NCI-H2227 (cell line): ENCODE measurements at regions not wholly inside any gene's neighbourhood (a gene's known extent, or its start where the extent isn't known, plus 50 kb on each side); places are given as distances from the start of the nearest gene placed in this dataset.
"Not testable (repeated sequence)": the region's sequence is repeated elsewhere in the genome, so short reads cannot be mapped to it uniquely, and the experiment has no call there.

Experiments used
- DNase-seq: peaks from one replicate; lab custom pipeline; 2025; ENCODE audit not compliant: unreplicated experiment; lab: John Stamatoyannopoulos, UW

GRCh38 chr16:58960034-58960433, 225.9 kb upstream of the GOT2 start:
- no peak for DNase-seq

GRCh38 chr16:58958749-58959148, 224.6 kb upstream of the GOT2 start:
- DNase-seq: no peak

GRCh38 chr16:58948244-58948643, 214.1 kb upstream of the GOT2 start:
- DNase-seq: no peak

GRCh38 chr16:58940609-58941008, 206.5 kb upstream of the GOT2 start:
- no peak for DNase-seq

DNA sequence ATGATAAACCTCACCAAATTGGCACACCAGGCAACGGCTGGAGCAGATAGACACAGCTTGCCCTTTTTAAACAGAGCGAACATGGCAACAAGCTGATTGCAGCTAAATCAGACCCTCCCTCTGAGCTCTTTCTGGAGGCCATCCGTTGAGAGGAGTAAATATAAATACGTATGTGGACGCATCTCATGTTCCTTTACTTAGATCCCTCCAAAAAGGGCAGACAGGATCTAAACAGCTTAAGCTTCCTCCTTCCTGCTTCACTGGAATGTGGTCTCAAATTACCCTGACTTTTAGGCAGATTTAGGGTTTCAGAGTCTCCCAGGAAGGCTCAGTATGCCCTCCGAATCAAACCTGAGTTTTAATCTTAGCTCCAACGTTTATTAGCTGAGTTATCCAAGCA, 204.7 kb upstream of the GOT2 start:
- DNase-seq: no peak

- no peak for DNase-seq
Observed at GRCh38 chr16:58937661-58938060, 203.5 kb upstream of the GOT2 start.

DNA sequence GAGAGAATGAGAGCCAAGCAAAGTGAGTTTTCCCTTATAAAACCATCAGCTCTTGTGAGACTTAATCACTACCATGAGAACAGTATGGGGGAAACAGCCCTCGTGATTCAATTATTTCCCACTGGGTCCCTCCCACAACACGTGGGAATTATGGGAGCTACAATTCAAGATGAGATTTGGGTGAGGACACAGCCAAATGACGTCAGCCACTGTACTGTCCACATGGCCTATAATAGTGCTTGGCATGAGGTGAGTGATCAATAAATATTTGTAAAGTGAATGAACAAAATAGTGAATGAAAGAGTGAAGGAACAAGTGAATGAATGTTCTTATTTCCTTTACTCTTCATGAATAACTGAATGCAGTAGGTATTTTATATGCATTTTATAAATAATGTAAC, 199.1 kb upstream of the GOT2 start:
- DNase-seq: no peak

- DNase-seq: no peak
Observed at GRCh38 chr16:58931436-58931835, 197.3 kb upstream of the GOT2 start.

- no peak for DNase-seq
Observed at GRCh38 chr16:58923094-58923493, 189.0 kb upstream of the GOT2 start.

GRCh38 chr16:58913456-58913855, 179.3 kb upstream of the GOT2 start:
- no peak for DNase-seq

DNA sequence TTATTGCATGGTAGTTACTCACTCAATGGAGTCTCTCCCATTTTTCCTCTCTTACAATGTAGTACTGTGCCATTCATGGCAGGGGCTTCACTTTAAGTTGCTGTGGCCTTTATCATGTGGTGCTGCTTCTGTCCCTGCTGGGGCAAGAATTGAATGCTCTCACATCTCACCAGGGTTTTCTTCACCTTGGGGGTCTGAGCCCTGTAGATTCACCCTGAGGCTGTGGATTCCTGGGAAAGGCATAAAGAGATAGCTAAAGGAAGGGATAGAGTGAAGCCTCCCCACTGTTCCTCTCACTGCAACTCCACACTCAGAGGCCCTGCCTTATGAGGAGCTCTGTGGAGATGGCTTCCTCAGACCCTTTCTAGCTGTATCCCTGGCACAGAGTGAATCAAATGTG, 178.5 kb upstream of the GOT2 start:
- DNase-seq: no peak

DNA sequence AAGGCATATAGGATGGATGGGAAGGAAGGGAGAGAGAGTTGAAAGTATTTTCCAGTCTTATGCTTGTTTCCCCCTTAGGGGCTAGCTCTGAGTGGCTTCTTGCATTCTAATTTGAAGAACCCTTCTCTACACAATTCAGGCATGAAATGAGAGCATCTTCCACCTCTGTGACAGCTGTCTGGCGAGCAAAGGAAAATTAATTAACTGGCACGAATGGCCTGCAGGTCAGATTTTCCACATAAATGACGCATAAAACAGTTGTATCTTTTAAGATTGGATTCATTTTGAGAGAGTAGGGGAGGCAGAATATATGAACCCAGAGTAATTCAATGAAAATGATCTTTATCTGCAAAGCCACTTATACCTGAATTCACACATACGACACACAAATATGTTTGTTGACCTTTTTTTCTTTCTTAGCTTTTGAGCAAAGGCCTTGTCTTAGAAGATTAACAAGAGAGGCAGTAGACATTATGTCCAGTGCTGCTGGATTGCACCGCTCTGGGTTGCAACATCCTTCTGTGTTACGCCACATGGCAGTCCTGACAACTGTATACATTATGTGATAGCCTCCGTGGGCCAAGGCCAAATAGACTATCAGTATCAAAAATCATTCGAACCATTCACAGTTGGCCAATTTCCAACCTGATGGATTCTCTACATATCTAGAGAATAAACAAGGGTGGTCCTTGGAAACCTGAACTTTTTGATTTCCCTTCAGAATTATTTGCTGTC, 173.0 kb upstream of the GOT2 start:
- DNase-seq: no peak

DNA sequence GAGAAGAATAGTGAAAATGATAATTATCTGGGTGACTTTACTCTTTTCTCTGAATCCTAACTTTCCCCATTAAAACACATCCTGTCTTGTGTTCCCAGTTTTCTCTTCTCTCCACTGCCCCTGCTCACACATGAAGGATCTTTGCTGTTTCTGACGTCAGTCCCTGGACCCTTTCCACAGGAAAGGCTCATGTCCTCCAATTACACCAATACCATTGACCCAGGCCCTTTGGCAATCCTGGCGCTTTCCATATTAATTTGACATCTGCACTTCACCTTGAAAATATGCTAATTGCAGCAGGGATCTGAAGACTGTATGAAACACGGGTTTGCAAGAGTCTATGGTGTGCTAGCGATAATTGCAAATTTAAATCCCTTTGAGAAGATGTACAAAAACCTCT, 170.2 kb upstream of the GOT2 start:
- DNase-seq: no peak

GRCh38 chr16:58889516-58889915, 155.4 kb upstream of the GOT2 start:
- no peak for DNase-seq

DNA sequence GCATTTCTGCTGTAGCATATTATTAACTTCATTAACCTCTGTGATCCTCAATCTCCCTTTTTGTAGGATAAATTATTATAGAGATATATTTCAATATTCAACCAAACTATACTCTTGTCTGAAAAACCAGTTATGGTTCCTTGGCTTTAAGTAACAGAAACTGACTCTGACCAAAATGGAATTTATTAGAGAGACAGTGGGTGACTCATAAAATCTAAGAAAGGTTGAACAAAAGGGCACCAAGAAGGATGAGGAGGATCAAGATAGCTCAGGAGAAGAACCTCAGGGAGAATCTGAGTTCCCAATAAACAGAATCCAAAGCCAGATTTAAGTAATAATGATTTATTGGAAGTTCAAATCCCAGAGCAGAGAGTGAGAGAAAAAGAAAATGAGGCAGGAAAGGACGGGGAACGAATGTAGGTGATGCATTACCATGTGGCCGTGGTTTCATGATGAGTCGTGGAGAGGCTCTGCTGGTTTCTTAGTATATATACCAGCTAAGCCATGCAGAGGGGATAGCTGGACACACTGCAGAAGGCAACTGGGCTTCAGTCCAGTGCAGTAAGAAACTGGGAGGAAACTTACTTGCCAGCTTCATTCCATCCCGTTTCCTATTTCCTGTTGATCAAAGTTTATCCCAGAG, 151.5 kb upstream of the GOT2 start:
- DNase-seq: no peak

GRCh38 chr16:58884141-58884540, 150.0 kb upstream of the GOT2 start:
- no peak for DNase-seq

DNA sequence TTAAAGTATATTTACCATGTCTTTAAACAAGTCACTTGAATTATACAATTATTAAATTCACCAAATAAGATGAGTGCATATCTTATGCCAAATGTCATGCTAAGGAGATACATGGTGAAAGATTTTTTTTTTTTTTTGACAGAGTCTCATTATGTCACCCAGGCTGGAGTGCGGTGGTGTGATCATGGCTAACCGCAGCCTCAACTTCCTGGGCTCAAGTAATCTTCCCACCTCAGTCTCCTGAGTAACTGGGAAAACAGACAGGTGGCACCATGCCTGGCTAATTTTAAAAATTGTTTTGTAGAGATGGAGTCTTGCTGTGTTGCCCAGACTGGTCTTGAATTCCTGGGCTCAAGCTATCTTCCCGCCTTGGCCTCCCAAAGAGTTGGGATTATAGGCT, 149.0 kb upstream of the GOT2 start:
- DNase-seq: no peak

GRCh38 chr16:58882292-58882691, 148.2 kb upstream of the GOT2 start:
- DNase-seq: no peak

DNA sequence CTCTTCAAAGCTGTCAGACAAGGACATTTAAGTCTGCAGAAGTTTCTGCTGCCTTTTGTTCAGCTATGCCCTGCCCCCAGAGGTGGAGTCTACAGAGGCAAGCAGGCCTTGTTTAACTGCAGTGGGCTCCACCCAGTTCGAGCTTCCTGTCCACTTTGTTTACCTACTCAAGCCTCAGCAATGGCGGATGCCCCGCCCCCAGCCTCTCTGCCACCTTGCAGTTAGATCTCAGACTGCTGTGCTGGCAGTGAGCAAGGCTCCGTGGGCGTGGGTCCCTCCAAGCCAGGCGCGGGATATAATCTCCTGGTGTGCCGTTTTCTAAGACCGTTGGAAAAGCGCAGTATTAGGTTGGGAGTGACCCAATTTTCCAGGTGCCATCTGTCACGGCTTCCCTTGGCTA, 144.5 kb upstream of the GOT2 start:
- not testable (repeated sequence) for DNase-seq

DNA sequence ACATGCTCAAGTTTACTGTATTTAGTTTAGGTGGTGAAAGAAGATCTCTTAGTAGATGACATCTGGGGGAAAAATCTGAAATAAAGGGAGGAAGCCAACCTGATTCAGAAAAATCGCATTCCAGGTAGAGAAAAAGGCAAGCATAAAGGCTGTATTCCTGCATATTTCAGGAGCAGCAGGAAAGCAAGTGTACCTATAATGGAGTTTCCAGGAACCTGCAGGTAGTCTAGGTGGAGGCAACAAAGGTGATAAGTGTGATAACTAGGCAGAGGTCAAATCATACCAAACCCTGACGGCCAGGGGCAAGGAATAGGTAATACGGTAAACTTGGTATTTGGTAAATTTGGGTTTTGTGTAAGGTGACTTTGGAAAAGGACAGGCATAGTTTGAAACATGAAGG, 132.8 kb upstream of the GOT2 start:
- DNase-seq: no peak

DNA sequence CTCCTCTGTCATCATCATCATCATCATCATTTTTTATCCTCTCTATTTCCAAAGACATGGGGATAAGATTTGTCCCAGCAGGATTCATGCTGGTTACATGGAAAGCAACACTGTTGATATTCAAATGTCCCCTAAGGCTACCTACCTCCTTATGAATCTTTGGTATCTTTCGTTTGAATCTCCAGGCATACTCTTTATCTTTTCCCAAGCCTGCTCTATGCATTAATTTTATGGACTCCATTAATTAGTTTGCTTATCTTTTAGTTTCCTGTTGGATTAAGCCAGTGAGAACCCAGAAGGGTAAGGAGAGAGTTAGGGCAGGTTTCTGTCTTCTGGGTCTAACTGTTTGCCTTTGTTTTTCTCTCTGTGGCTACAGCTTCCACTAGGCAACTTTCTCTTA, 129.6 kb upstream of the GOT2 start:
- DNase-seq: no peak

DNA sequence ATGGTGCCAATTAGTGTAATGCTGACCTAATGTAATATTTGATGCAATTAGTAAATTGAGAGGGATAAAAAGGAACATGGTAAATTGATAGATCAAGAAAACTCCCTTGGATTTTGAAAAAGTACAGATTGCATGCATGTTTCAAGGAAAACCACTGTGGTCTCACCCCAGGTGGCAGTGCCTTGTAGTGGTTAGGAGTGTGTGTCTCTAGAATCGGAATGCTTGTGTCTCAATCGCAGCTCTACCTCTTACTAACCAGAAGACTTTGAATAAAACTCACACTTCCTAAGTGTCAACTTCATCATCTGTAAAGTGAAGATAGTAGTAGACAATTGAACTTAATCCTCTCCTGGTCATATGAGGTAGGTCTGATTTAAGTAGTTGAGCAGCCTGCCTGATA, 128.9 kb upstream of the GOT2 start:
- DNase-seq: no peak
